Mucosa of descending colon (tissue), 3 donors: ENCODE measurements at regions not wholly inside any gene's neighbourhood (a gene's known extent, or its start where the extent isn't known, plus 50 kb on each side); places are given as distances from the start of the nearest gene placed in this dataset.
"Not testable (repeated sequence)": the region's sequence is repeated elsewhere in the genome, so short reads cannot be mapped to it uniquely, and the experiment has no call there.

Experiments used
- ATAC-seq: fragments of 200-7000 bp; cut with Tn5 transposase; one replicate; pipeline ENCODE4 v1.9.1; 2020; ENCODE audit warnings: mild to moderate bottlenecking, moderate library complexity
- DNase-seq, 3 donors: peaks; one replicate each; pipeline ENCODE4 v3.0.0-alpha.2; 2020
- H3K36me3 ChIP-seq: fragments of 200-600 bp; one replicate; pipeline ENCODE4 v1.8.0; 2021; ENCODE audit warnings: low read depth, mild to moderate bottlenecking
- H3K4me1 ChIP-seq: fragments of 200-600 bp; one replicate; pipeline ENCODE4 v1.8.0; 2021; ENCODE audit warnings: low read depth, mild to moderate bottlenecking
- H3K4me3 ChIP-seq: fragments of 200-600 bp; one replicate; pipeline ENCODE4 v1.8.0; 2021; ENCODE audit warnings: mild to moderate bottlenecking
- H3K9me3 ChIP-seq: fragments of 200-600 bp; one replicate; pipeline ENCODE4 v1.8.0; 2021; ENCODE audit warnings: mild to moderate bottlenecking
- intact Hi-C, 2 donors: fragments of 100-400 bp; cut with DNase I in 1 of 2; cut with micrococcal nuclease in 1 of 2; formaldehyde crosslinking; loops; one replicate each; pipeline versions ENCODE4 v1.11.0 to v1.11.1; 2022; cut with DNase I, micrococcal nuclease
- TF ChIP-seq, protein P1 (sequence below): fragments of 200-600 bp; IDR thresholded peaks from one replicate; pipeline ENCODE4 v1.8.0; 2022; ENCODE audit warnings: antibody characterized with exemption, mild to moderate bottlenecking
- donor health status: DM: no; HTN: no; CAD: no; lungs with moderate emphysema.
- donor health status: DM: no; HTN: no; CAD: no.
- donor health status: DM: no; HTN: yes; CAD: no.

DNA sequence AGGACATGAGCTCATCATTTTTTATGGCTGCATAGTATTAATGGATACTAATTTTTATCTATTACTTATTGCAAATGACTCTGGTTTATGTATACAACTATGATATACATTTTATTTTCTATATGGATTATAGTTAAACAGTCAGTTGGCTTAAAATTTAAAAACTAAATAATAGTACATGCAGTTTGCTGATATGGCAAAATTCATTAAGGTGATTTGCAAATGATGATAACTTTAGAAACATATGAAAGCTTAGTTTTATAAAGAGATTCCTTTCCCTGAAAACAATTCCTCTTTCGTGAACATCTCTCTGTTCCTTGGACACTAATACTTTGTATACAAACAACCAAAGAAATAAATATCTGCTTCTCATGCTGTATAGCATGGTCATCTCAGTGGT lies 165.5 kb upstream of the SEMA3E start:
- DNase-seq (no peak), ATAC-seq (no peak)
- TF ChIP-seq, protein P1, sequence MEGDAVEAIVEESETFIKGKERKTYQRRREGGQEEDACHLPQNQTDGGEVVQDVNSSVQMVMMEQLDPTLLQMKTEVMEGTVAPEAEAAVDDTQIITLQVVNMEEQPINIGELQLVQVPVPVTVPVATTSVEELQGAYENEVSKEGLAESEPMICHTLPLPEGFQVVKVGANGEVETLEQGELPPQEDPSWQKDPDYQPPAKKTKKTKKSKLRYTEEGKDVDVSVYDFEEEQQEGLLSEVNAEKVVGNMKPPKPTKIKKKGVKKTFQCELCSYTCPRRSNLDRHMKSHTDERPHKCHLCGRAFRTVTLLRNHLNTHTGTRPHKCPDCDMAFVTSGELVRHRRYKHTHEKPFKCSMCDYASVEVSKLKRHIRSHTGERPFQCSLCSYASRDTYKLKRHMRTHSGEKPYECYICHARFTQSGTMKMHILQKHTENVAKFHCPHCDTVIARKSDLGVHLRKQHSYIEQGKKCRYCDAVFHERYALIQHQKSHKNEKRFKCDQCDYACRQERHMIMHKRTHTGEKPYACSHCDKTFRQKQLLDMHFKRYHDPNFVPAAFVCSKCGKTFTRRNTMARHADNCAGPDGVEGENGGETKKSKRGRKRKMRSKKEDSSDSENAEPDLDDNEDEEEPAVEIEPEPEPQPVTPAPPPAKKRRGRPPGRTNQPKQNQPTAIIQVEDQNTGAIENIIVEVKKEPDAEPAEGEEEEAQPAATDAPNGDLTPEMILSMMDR, result no peak
- Histone ChIP-seq H3K9me3 (no peaks in the 10 kb centered on the region), H3K4me1 (no peaks in the 10 kb centered on the region), H3K4me3 (no peak overlapping the region), H3K36me3 (no peaks in the 10 kb centered on the region)
- intact Hi-C loops, result no loop called here

DNA sequence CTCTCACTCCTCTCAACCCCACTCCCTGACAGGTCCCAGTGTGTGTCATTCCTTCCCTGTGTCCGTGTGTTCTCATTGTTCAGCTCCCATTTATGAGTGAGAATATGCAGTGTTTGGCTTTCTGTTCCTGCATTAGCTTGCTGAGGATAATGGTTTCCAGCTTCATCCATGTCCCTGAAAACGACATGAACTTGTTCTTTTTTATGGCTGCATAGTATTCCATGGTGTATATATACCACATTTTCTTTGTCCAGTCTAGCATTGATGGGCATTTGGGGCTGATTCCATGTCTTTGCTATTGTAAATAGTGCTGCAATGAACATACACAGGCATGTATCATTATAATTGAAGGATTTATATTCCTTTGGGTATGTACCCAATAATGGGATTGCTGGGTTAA lies 163.6 kb upstream of the SEMA3E start:
- H3K9me3 ChIP-seq, intact Hi-C loops, ATAC-seq: not testable (repeated sequence)

GRCh38 chr7:83808982-83809381 lies 160.0 kb upstream of the SEMA3E start:
- ATAC-seq (no peak), DNase-seq (no peak)
- H3K4me1 ChIP-seq, result no peaks in the 10 kb centered on the region
- intact Hi-C loops, result no loop called here
- no peak overlapping the region for H3K4me3 ChIP-seq
- TF ChIP-seq, protein P1, result no peak
- H3K36me3 ChIP-seq, result no peaks in the 10 kb centered on the region
- no peaks in the 10 kb centered on the region for H3K9me3 ChIP-seq

More for the DNA sequence above, 163.6 kb upstream of the SEMA3E start:
- not testable (repeated sequence) for H3K4me3 ChIP-seq, H3K36me3 ChIP-seq, DNase-seq, H3K4me1 ChIP-seq

DNA sequence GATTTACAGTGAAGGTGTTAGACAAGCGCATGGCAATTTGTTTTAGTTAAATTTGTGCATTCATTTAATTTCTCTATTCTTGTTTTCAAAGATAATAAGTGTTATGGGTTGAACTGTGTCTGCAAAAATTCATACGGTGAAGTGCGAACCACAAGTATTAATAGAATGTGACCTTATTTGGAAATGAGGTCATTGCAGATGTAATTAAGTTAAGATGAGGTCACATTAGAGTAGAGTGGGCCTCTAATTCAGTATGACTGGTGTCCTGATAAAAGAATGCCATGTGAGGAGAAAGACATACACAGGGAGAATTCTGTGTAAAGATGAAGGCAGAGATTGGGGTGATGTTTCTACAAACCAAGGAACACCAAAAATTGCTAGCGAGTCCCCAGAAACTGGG lies 158.8 kb upstream of the SEMA3E start:
- TF ChIP-seq, protein P1, result no peak
- no peak overlapping the region for H3K4me3 ChIP-seq
- no peaks in the 10 kb centered on the region for H3K9me3 ChIP-seq
- intact Hi-C loops, result no loop called here
- no peaks in the 10 kb centered on the region for H3K4me1 ChIP-seq
- ATAC-seq (no peak), DNase-seq (no peak)
- no peaks in the 10 kb centered on the region for H3K36me3 ChIP-seq

- TF ChIP-seq, protein P1, result no peak
- H3K9me3 ChIP-seq, result no peaks in the 10 kb centered on the region
- no peak for DNase-seq
- H3K4me3 ChIP-seq, result no peak overlapping the region
- no peaks in the 10 kb centered on the region for H3K4me1 ChIP-seq
- intact Hi-C loops, result no loop called here
- H3K36me3 ChIP-seq, result no peaks in the 10 kb centered on the region
- ATAC-seq, result no peak
Observed at GRCh38 chr7:83806538-83806937, 157.6 kb upstream of the SEMA3E start.

- no peaks in the 10 kb centered on the region for H3K9me3 ChIP-seq
- DNase-seq, result no peak
- no peak for ATAC-seq
- TF ChIP-seq, protein P1, result no peak
- H3K4me1 ChIP-seq, result no peaks in the 10 kb centered on the region
- intact Hi-C loops, result no loop called here
- H3K4me3 ChIP-seq, result no peak overlapping the region
- H3K36me3 ChIP-seq, result no peaks in the 10 kb centered on the region
Observed at GRCh38 chr7:83799333-83799732, 150.4 kb upstream of the SEMA3E start.
